Activated CD8-positive, alpha-beta T cell treated with anti-CD3 and anti-CD28 coated beads, Interleukin-2, amount 10 ng/mL, durations not matched to agents 7 days and 5 days (primary cell): ENCODE measurements at regions not wholly inside any gene's neighbourhood (a gene's known extent, or its start where the extent isn't known, plus 50 kb on each side); places are given as distances from the start of the nearest gene placed in this dataset.
"Not testable (repeated sequence)": the region's sequence is repeated elsewhere in the genome, so short reads cannot be mapped to it uniquely, and the experiment has no call there.

Experiments used
- ATAC-seq: fragments of 150-1000 bp; cut with Tn5 transposase; one replicate; pipeline ENCODE4 v1.10.0; 2021; ENCODE audit warnings: moderate library complexity
- CTCF ChIA-PET: fragments of 350-600 bp; sonication (Branson Sonifier 250); formaldehyde crosslinking; loops from one replicate; lab custom pipeline; 2021; ENCODE audit warnings: antibody characterized with exemption; lab: Charles Lee
- POLR2A ChIA-PET: fragments of 350-600 bp; sonication (Branson Sonifier 250); formaldehyde crosslinking; loops from one replicate; lab custom pipeline; 2021; ENCODE audit warnings: antibody characterized with exemption; lab: Charles Lee
- DNase-seq: peaks from one replicate; pipeline ENCODE4 v3.0.0-alpha.2; 2020
- H3K27ac Mint-ChIP-seq: one replicate; pipeline ENCODE4 v1.8.0; 2021; ENCODE audit warnings: mild to moderate bottlenecking, mixed read lengths
- H3K27me3 Mint-ChIP-seq: one replicate; pipeline ENCODE4 v1.8.0; 2021; ENCODE audit warnings: low read depth, mixed read lengths
- H3K36me3 Mint-ChIP-seq: one replicate; pipeline ENCODE4 v1.8.0; 2021; ENCODE audit warnings: low read depth, mixed read lengths
- H3K4me1 Mint-ChIP-seq: one replicate; pipeline ENCODE4 v1.8.0; 2021; ENCODE audit warnings: low read depth, mixed read lengths
- H3K4me3 Mint-ChIP-seq: one replicate; pipeline ENCODE4 v1.8.0; 2021; ENCODE audit warnings: mild to moderate bottlenecking, mixed read lengths
- H3K9me3 Mint-ChIP-seq: one replicate; pipeline ENCODE4 v1.8.0; 2022; ENCODE audit warnings: mixed read lengths; ENCODE audit not compliant: insufficient read depth

- Mint-ChIP-seq H3K27me3 (peaks cover 4% of the 10 kb centered on the region), H3K9me3 (no peaks in the 10 kb centered on the region), H3K4me3 (no peak overlapping the region), H3K4me1 (peaks cover 20% of the 10 kb centered on the region), H3K36me3 (no peaks in the 10 kb centered on the region), H3K27ac (no peak overlapping the region)
- no peak for DNase-seq
- POLR2A ChIA-PET: no interaction called here
- CTCF ChIA-PET: no interaction called here
- no peak for ATAC-seq
These were observed 507.7 kb downstream of the CCDC171 start for GRCh38 chr9:16060436-16061129.

DNA sequence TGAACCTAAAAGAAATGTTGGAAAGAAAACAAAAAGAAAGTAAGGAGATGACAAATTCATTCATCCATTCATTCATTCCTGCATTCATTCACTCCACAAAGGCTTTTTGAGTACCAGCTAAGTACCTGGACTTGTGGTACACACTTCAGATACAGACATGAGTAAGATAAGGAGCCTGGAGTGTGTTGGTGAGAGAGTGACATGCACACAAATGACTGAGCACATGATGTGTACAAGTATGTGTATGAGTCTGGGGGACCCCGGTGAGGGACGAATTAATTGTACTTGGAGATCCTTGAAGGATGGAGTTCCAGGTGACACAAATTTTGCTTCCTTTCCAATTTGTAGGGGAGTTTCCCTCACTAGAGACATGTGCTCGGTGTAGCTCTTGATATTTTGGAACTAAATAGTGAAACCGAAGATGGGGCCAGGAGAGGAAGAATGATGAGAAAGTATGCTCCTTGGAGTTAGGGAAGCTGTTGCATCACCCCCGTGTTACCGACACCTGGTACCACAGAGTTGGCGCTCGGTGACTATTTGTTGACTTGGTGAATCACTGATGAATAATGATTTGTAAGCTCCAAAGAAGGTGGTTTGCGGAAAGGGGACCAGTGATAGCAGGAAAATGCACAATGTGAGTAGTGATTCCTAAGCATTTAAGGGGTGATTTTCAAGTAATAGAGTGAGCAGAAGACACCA, 509.8 kb downstream of the CCDC171 start:
- CTCF ChIA-PET: no interaction called here
- POLR2A ChIA-PET: no interaction called here
- Mint-ChIP-seq H3K4me1 (peaks cover 15% of the 10 kb centered on the region), H3K27ac (no peak overlapping the region), H3K9me3 (no peaks in the 10 kb centered on the region), H3K4me3 (no peak overlapping the region), H3K27me3 (peaks cover 3% of the 10 kb centered on the region), H3K36me3 (no peaks in the 10 kb centered on the region)
- ATAC-seq: no peak
- DNase-seq: no peak

- DNase-seq (no peak), ATAC-seq (no peak)
- POLR2A ChIA-PET: no interaction called here
- peaks cover 3% of the 10 kb centered on the region for H3K27me3 Mint-ChIP-seq
- no peak overlapping the region for H3K27ac Mint-ChIP-seq
- CTCF ChIA-PET: interaction anchor here (0.6 kb wide), 1 partner anchor 454 kb away, joined by 3 read pairs; no protein-coding TSS in a partner anchor
- H3K36me3 Mint-ChIP-seq: no peaks in the 10 kb centered on the region
- H3K9me3 Mint-ChIP-seq: no peaks in the 10 kb centered on the region
- H3K4me1 Mint-ChIP-seq: peaks cover 10% of the 10 kb centered on the region
- H3K4me3 Mint-ChIP-seq: no peak overlapping the region
These were observed 510.4 kb downstream of the CCDC171 start for GRCh38 chr9:16063241-16063591.

DNA sequence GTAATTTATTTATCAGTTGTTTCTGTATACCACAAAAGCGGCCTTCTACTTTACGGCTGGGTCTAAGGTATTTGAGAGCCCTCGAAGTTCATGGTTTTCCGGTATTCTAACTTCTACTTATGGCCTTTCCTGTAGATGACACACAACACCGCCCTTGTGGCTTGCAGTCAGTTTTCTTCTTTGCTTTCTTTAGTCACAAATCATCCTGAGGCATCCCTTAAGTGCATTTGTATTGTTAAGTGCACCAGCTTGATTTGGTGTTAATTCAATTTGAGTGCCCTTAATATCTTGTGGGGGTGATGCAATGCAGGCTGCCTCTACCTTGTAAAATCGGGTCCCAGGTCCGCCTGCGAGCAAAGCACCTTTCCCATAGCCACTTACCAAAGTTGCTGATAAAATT, 511.9 kb downstream of the CCDC171 start:
- H3K4me3 Mint-ChIP-seq: no peak overlapping the region
- H3K27me3 Mint-ChIP-seq: peaks cover 3% of the 10 kb centered on the region
- DNase-seq (no peak), ATAC-seq (no peak)
- H3K4me1 Mint-ChIP-seq: no peaks in the 10 kb centered on the region
- ChIA-PET POLR2A (no interaction called here), CTCF (no interaction called here)
- H3K36me3 Mint-ChIP-seq: no peaks in the 10 kb centered on the region
- H3K27ac Mint-ChIP-seq: no peak overlapping the region
- H3K9me3 Mint-ChIP-seq: no peaks in the 10 kb centered on the region

DNA sequence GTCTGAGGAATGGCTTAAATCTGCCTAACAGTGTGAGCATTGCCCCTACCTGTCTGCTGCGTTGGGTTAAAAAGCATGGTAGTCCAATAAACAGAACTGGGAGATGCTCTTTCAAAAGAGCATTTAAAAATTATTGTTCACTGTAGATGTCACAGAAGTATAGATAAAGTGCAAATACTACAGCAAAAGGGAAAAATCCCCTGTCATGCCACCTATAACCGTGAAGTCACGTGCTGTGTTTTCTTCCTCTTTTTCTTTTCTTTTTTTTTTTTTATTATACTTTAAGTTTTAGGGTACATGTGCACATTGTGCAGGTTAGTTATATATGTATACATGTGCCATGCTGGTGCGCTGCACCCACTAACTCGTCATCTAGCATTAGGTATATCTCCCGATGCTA, 513.4 kb downstream of the CCDC171 start:
- ATAC-seq, DNase-seq, H3K4me3 Mint-ChIP-seq, CTCF ChIA-PET, H3K36me3 Mint-ChIP-seq, POLR2A ChIA-PET, H3K27ac Mint-ChIP-seq, H3K4me1 Mint-ChIP-seq, H3K9me3 Mint-ChIP-seq, H3K27me3 Mint-ChIP-seq: not testable (repeated sequence)

DNA sequence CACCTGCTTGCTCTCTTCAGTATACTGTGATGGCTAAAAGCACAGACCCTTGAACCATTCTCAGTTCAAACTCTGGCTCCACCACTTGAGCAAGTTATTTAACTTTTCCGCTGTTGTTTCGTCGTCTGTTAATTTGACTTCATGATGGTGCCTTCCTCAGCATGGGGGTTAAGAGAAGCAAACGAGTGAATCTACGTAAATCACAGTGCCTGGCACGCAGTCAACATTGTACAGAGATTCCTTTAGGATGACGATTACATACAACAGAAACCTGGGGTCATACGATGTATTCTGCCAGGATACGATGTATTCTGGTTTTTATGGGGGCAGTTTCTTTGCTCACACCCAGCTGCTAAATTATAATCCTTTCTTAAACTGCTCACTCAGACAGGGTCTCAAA, 515.6 kb downstream of the CCDC171 start:
- POLR2A ChIA-PET: no interaction called here
- no peaks in the 10 kb centered on the region for H3K9me3 Mint-ChIP-seq
- no peak overlapping the region for H3K27ac Mint-ChIP-seq
- no peaks in the 10 kb centered on the region for H3K27me3 Mint-ChIP-seq
- CTCF ChIA-PET: no interaction called here
- ATAC-seq: no peak
- no peaks in the 10 kb centered on the region for H3K36me3 Mint-ChIP-seq
- DNase-seq: no peak
- no peaks in the 10 kb centered on the region for H3K4me1 Mint-ChIP-seq
- H3K4me3 Mint-ChIP-seq: no peak overlapping the region

DNA sequence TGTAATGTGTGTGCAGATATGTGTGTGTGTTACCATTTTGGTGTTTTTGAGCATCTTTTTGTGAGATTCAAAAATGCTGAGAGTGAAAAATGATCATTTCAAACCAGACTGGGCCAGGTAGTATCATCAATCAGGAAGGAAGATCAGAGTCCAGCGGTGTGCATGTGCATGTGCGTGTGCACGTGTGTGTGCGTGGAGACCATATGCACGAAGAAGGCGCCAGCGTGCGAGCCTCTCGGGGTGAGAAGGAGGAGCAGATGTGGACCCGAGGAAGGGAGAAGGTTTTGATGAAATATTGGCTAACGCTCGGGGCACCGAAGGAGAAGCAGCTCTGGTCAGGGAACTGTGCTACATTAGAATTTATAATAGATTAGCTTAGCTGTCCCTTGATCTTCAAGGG, 516.4 kb downstream of the CCDC171 start:
- Mint-ChIP-seq H3K4me1 (no peaks in the 10 kb centered on the region), H3K4me3 (no peak overlapping the region), H3K9me3 (no peaks in the 10 kb centered on the region), H3K27ac (no peak overlapping the region), H3K27me3 (no peaks in the 10 kb centered on the region), H3K36me3 (no peaks in the 10 kb centered on the region)
- ChIA-PET POLR2A (no interaction called here), CTCF (no interaction called here)
- ATAC-seq: no peak
- no peak for DNase-seq

DNA sequence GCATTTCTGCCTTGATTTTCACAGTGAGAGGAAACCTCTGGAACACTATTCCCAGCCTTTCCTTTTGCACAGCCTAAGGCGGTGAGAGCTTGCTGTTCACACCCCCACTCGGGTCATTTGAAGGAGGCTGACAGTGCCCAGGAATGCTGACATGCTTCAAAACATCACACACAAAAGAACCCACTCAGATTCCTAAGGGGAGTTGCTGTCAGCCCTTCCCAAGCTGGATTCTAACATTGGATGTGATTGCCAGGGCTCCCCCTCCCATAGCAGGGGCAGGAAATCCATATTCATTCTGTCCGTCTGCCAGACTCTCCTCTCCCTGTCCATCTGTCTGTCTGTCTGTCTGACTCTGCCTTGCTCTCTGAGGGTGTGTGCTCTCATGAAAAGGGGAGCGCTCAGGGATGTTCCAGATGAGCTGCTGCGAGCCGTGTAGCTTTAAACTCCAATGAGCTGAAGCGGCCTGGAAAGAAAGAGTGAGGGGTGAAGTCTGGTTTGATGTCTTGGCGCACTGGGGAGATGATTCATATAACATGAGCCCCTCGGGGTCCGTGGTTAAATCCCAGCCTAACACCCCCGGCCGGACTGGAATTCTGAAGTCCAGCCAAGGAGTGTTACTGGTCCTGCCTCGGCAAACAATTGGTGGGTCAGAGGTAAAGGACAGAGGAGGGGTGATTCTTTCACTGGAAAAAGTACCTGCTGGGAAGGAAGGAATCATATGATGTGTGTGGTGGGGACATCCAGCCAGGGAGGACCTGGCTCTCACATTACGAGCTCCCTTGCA, 517.0 kb downstream of the CCDC171 start:
- CTCF ChIA-PET: no interaction called here
- H3K36me3 Mint-ChIP-seq: no peaks in the 10 kb centered on the region
- POLR2A ChIA-PET: no interaction called here
- no peaks in the 10 kb centered on the region for H3K4me1 Mint-ChIP-seq
- no peaks in the 10 kb centered on the region for H3K9me3 Mint-ChIP-seq
- H3K27me3 Mint-ChIP-seq: no peaks in the 10 kb centered on the region
- ATAC-seq (no peak), DNase-seq (no peak)
- H3K4me3 Mint-ChIP-seq: no peak overlapping the region
- no peak overlapping the region for H3K27ac Mint-ChIP-seq

GRCh38 chr9:16070455-16071145, 517.8 kb downstream of the CCDC171 start:
- CTCF ChIA-PET: no interaction called here
- Mint-ChIP-seq H3K27ac (no peak overlapping the region), H3K36me3 (no peaks in the 10 kb centered on the region), H3K4me3 (no peak overlapping the region), H3K4me1 (no peaks in the 10 kb centered on the region), H3K9me3 (no peaks in the 10 kb centered on the region), H3K27me3 (no peaks in the 10 kb centered on the region)
- POLR2A ChIA-PET: no interaction called here
- DNase-seq (no peak), ATAC-seq (no peak)

GRCh38 chr9:16071400-16071799, 518.6 kb downstream of the CCDC171 start:
- Mint-ChIP-seq H3K4me1 (no peaks in the 10 kb centered on the region), H3K27ac (no peak overlapping the region), H3K27me3 (no peaks in the 10 kb centered on the region), H3K4me3 (no peak overlapping the region), H3K36me3 (no peaks in the 10 kb centered on the region), H3K9me3 (no peaks in the 10 kb centered on the region)
- ATAC-seq (no peak), DNase-seq (no peak)
- CTCF ChIA-PET: no interaction called here
- POLR2A ChIA-PET: no interaction called here

DNA sequence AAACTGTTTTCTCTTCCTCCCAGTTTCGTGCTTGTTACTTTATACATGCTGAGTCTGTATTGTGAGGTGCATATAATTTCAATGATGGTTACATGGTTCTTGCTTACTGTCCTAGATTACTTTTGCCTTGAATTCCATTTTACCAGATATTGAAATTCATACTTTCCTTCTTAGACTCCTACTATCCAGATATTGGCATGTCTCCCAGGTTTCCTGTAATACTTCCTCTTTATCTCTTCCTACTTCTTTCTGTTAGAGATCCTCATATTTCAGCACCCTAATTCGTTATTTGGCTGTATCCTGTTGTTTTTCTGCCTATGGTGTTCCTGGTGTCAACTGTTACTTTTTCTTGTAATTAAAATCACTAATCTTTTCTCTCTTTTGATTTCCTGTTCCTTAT, 522.1 kb downstream of the CCDC171 start:
- CTCF ChIA-PET: no interaction called here
- Mint-ChIP-seq H3K36me3 (no peaks in the 10 kb centered on the region), H3K9me3 (no peaks in the 10 kb centered on the region), H3K4me3 (no peak overlapping the region), H3K27me3 (no peaks in the 10 kb centered on the region), H3K4me1 (no peaks in the 10 kb centered on the region), H3K27ac (no peak overlapping the region)
- no peak for DNase-seq
- POLR2A ChIA-PET: no interaction called here
- ATAC-seq: no peak

GRCh38 chr9:16075696-16076095, 522.9 kb downstream of the CCDC171 start:
- ATAC-seq (no peak), DNase-seq (no peak)
- Mint-ChIP-seq H3K36me3 (no peaks in the 10 kb centered on the region), H3K4me3 (no peak overlapping the region), H3K4me1 (no peaks in the 10 kb centered on the region), H3K27ac (no peak overlapping the region), H3K9me3 (no peaks in the 10 kb centered on the region), H3K27me3 (no peaks in the 10 kb centered on the region)
- ChIA-PET POLR2A (no interaction called here), CTCF (no interaction called here)
